IMR-90 (cell line): ENCODE measurements at regions not wholly inside any gene's neighbourhood (a gene's known extent, or its start where the extent isn't known, plus 50 kb on each side); places are given as distances from the start of the nearest gene placed in this dataset.

ENCODE experiments used
- BHLHE40 ChIP-seq: fragments of 150-350 bp; IDR thresholded peaks from 2 replicates; pipeline ENCODE4 v1.6.1; 2016; ENCODE audit warnings: mild to moderate bottlenecking, low read depth, low read length
- MAFK ChIP-seq: IDR thresholded peaks from 2 replicates; pipeline ENCODE4 v1.6.1; 2012; ENCODE audit warnings: low read depth, low read length, improper control_type of control experiment
- POLR2A ChIP-seq: IDR thresholded peaks from 2 replicates; pipeline ENCODE4 v1.6.1; 2012; ENCODE audit warnings: mild to moderate bottlenecking, low read depth, low read length
- RCOR1 ChIP-seq: IDR thresholded peaks from 2 replicates; pipeline ENCODE4 v1.6.1; 2012; ENCODE audit warnings: mild to moderate bottlenecking, low read length, improper control_type of control experiment; ENCODE audit not compliant: insufficient replicate concordance
- RFX5 ChIP-seq: IDR thresholded peaks from 2 replicates; pipeline ENCODE4 v1.8.0; 2012; ENCODE audit warnings: low read depth, mild to moderate bottlenecking, low read length, moderate library complexity
- TF ChIP-seq, protein P1 (sequence below): conservative IDR thresholded peaks from 2 replicates; pipeline ENCODE4 v1.5.1; 2012; ENCODE audit warnings: mild to moderate bottlenecking, low read depth, low read length, improper control_type of control experiment

DNA sequence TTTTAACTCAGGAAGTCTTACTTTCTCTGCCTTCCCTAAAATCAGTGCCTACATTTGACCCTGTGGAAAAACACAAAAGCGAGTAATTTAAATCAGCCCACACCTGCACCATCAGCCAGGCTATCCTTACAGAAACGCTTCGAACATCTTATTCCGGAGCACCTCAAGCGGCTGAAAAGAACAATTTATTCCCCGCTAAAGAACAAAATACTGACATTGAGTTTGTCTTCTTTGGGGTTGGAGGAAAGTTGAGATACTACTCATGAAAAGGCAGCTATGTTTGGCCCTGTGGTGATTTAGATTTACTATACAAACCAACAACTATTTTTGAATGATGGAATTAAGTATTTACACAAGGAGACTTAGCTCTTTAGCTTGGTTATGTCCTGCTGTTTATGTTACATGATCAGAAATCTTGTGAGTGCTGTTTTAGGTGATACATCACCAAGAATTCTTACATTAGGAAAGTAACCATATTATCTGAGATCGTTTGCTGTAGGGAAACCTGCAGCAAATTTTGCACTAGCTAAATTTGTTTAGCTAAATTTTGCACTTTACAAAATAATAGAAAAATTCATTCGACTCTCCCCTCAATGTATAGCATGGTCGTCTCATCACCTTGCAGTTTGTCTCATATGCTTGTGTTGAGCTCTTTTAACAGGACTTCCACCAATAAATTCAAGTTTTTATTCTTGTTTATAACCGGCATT, 158.8 kb upstream of the SIX2 start:
- TF ChIP-seq RFX5, result no peak
- TF ChIP-seq, protein P1, sequence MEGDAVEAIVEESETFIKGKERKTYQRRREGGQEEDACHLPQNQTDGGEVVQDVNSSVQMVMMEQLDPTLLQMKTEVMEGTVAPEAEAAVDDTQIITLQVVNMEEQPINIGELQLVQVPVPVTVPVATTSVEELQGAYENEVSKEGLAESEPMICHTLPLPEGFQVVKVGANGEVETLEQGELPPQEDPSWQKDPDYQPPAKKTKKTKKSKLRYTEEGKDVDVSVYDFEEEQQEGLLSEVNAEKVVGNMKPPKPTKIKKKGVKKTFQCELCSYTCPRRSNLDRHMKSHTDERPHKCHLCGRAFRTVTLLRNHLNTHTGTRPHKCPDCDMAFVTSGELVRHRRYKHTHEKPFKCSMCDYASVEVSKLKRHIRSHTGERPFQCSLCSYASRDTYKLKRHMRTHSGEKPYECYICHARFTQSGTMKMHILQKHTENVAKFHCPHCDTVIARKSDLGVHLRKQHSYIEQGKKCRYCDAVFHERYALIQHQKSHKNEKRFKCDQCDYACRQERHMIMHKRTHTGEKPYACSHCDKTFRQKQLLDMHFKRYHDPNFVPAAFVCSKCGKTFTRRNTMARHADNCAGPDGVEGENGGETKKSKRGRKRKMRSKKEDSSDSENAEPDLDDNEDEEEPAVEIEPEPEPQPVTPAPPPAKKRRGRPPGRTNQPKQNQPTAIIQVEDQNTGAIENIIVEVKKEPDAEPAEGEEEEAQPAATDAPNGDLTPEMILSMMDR, result no peak
- TF ChIP-seq BHLHE40, result no peak
- no peak for TF ChIP-seq POLR2A
- TF ChIP-seq MAFK, result no peak
- no peak for TF ChIP-seq RCOR1
